ENCODE measurements at regions not wholly inside any gene's neighbourhood (a gene's known extent, or its start where the extent isn't known, plus 50 kb on each side); places are given as distances from the start of the nearest gene placed in this dataset.

DNA sequence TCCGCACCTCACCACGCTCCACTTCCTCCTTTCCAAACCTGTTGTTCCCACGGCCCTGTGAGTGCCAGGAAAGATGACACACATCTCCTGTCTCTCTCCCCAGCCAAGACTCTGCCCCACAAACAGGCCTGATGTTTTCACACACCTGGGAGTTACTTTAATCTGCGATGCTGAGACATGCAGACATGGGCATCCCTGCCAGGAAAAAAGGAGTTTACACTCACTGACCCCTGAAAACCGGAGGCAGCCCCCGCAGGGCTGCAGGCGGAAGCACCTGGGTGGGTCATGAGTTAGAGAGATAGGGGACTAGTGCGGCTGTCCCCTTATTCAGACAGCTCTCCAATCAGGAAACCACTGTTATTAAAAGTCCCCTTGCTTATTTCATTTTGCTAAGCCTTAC, 106.4 kb upstream of the CARD11 start:
- Histone ChIP-seq H3K4me1 (ENCODE audit: control insufficient read depth in 2 of 2, insufficient read depth in 2 of 2, low read length in 2 of 2) (no peaks in the 10 kb centered on the region), H3K36me3 (ENCODE audit: control insufficient read depth in 2 of 2, insufficient read depth in 2 of 2, low read length in 2 of 2) (no peaks in the 10 kb centered on the region), H3K4me3 (ENCODE audit: low read length in 2 of 2) (no peak overlapping the region), H3K27me3 (ENCODE audit: control insufficient read depth in 2 of 2, insufficient read depth in 2 of 2, low read length in 2 of 2) (no peaks in the 10 kb centered on the region), H3K27ac (ENCODE audit: low read depth in 2 of 2, low read length in 2 of 2) (no peak overlapping the region), H3K9ac (ENCODE audit: low read depth in 1 of 2, low read length in 2 of 2) (no peak overlapping the region), H3K9me3 (ENCODE audit: control insufficient read depth in 2 of 2, low read length in 2 of 2) (no peaks in the 10 kb centered on the region)

DNA sequence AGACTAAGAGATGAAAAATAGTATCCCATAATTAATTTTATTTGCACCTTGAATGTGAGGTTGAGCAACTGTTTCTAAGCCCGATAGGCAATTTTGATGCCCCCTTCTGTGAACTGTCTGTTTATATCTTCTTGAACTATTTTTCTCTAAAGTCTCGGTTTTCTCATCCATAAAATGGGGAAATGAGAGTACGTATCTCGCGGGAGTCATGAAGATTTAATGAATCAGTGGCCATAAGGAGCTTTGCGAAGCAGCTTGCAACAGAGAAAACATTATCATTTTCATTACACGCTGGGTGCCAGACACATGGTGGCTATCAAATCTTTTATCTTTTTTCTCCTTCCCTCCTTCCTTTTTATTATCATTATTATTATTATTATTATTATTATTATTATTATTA, 108.1 kb upstream of the CARD11 start:
- Histone ChIP-seq H3K36me3 (ENCODE audit: control insufficient read depth in 2 of 2, insufficient read depth in 2 of 2, low read length in 2 of 2) (no peaks in the 10 kb centered on the region), H3K4me3 (ENCODE audit: low read length in 2 of 2) (no peak overlapping the region), H3K9ac (ENCODE audit: low read depth in 1 of 2, low read length in 2 of 2) (no peak overlapping the region), H3K9me3 (ENCODE audit: control insufficient read depth in 2 of 2, low read length in 2 of 2) (no peaks in the 10 kb centered on the region), H3K27me3 (ENCODE audit: control insufficient read depth in 2 of 2, insufficient read depth in 2 of 2, low read length in 2 of 2) (no peaks in the 10 kb centered on the region), H3K27ac (ENCODE audit: low read depth in 2 of 2, low read length in 2 of 2) (no peak overlapping the region), H3K4me1 (ENCODE audit: control insufficient read depth in 2 of 2, insufficient read depth in 2 of 2, low read length in 2 of 2) (no peaks in the 10 kb centered on the region)

DNA sequence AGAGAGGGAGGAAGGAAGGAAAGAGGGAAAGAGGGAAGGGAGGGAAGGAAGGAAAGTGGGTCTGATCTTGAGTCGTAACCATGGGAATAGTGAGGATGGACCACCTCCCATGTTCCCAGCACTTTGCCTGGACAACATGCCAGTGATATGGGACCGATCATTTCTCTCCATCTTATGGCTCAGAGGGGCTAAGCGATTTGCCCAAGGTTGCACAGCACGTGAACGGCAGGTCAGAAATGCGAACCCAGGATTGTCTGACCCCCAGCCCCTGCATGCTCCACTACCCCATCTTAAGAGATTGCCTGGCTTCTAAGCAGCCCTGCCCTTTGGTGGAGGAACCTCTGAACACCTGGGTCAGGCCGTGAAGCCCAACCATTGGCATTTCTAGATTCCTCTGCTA, 109.0 kb upstream of the CARD11 start:
- no peak overlapping the region for H3K4me3 ChIP-seq (ENCODE audit: low read length in 2 of 2)
- no peak overlapping the region for H3K27ac ChIP-seq (ENCODE audit: low read depth in 2 of 2, low read length in 2 of 2)
- H3K4me1 ChIP-seq (ENCODE audit: control insufficient read depth in 2 of 2, insufficient read depth in 2 of 2, low read length in 2 of 2): no peaks in the 10 kb centered on the region
- H3K36me3 ChIP-seq (ENCODE audit: control insufficient read depth in 2 of 2, insufficient read depth in 2 of 2, low read length in 2 of 2): no peaks in the 10 kb centered on the region
- no peak overlapping the region for H3K9ac ChIP-seq (ENCODE audit: low read depth in 1 of 2, low read length in 2 of 2)
- no peaks in the 10 kb centered on the region for H3K27me3 ChIP-seq (ENCODE audit: control insufficient read depth in 2 of 2, insufficient read depth in 2 of 2, low read length in 2 of 2)
- no peaks in the 10 kb centered on the region for H3K9me3 ChIP-seq (ENCODE audit: control insufficient read depth in 2 of 2, low read length in 2 of 2)

DNA sequence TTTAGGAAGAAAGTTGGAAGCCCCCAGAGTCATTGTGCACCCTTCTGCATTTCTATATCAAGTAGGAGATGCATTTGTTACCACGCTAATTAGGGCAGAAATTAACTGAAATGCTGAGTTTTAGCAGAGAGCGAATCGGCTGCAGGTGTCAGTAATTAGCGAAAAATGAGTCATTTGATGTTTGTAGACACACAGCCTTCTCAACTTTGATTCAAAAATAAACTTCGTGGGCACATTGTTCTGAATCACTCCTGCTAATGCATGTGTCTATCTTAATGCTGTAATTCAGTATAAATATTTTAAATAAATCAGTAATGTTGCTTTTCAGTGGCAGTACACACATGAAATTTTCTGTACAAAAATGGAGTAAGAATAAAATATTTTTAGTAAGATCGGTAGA, 109.5 kb upstream of the CARD11 start:
- Histone ChIP-seq H3K36me3 (ENCODE audit: control insufficient read depth in 2 of 2, insufficient read depth in 2 of 2, low read length in 2 of 2) (no peaks in the 10 kb centered on the region), H3K27me3 (ENCODE audit: control insufficient read depth in 2 of 2, insufficient read depth in 2 of 2, low read length in 2 of 2) (no peaks in the 10 kb centered on the region)

DNA sequence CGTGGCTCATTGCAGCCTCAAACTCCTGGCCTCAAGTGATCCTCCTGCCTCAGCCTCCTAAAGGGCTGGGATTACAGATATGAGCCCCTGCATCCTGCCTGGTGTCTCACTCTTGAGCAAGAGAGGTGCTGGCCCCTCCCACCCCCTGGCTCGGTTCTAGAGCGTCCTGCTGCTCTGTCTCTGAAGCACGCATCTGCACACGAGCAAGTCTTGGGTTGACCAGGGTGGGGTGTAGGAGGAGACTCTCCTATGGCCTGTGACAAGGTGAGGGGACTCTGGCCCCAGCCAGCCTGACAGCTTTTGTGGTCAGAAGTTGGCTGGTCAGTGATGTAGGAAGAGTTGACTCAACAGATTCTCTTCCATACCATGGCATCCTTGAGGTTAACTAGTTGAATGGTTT, 110.7 kb upstream of the CARD11 start:
- Histone ChIP-seq H3K9ac (ENCODE audit: low read depth in 1 of 2, low read length in 2 of 2) (no peak overlapping the region), H3K4me1 (ENCODE audit: control insufficient read depth in 2 of 2, insufficient read depth in 2 of 2, low read length in 2 of 2) (no peaks in the 10 kb centered on the region), H3K4me3 (ENCODE audit: low read length in 2 of 2) (no peak overlapping the region), H3K9me3 (ENCODE audit: control insufficient read depth in 2 of 2, low read length in 2 of 2) (no peaks in the 10 kb centered on the region), H3K27me3 (ENCODE audit: control insufficient read depth in 2 of 2, insufficient read depth in 2 of 2, low read length in 2 of 2) (no peaks in the 10 kb centered on the region), H3K36me3 (ENCODE audit: control insufficient read depth in 2 of 2, insufficient read depth in 2 of 2, low read length in 2 of 2) (no peaks in the 10 kb centered on the region), H3K27ac (ENCODE audit: low read depth in 2 of 2, low read length in 2 of 2) (no peak overlapping the region)

More for the DNA sequence above, 109.5 kb upstream of the CARD11 start:
- H3K4me3 ChIP-seq (ENCODE audit: low read length in 2 of 2): no peak overlapping the region
- no peaks in the 10 kb centered on the region for H3K9me3 ChIP-seq (ENCODE audit: control insufficient read depth in 2 of 2, low read length in 2 of 2)
- H3K9ac ChIP-seq (ENCODE audit: low read depth in 1 of 2, low read length in 2 of 2): no peak overlapping the region
- H3K4me1 ChIP-seq (ENCODE audit: control insufficient read depth in 2 of 2, insufficient read depth in 2 of 2, low read length in 2 of 2): no peaks in the 10 kb centered on the region
- no peak overlapping the region for H3K27ac ChIP-seq (ENCODE audit: low read depth in 2 of 2, low read length in 2 of 2)

DNA sequence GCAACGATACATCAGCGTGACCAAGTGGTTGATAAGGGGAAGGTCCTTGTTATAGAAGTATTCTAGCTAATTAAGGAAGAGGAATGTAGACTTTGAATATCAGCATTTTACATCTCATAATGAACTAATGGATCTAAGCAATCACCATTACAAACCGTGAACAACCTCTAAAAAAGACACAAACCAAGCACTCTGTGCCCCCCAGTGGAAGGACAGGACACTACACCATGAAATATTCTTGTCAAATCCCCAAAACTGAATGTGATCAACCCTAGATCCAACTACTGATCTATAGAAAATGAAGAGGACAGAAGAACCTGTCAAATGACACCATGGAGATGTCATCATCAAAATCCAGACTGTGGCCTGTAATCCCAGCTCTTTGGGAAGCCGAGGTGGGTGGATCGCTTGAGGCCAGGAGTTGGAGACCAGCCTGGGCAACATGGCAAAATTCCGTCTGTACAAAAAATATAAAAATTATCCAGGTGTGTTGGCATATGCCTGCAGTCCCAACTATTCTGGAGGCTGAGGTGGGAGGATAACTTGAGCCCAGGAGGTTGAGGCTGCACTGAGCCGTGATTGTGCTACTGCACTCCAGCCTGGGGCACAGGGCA, 111.3 kb upstream of the CARD11 start:
- H3K27me3 ChIP-seq (ENCODE audit: control insufficient read depth in 2 of 2, insufficient read depth in 2 of 2, low read length in 2 of 2): no peaks in the 10 kb centered on the region
- no peak overlapping the region for H3K4me3 ChIP-seq (ENCODE audit: low read length in 2 of 2)
- no peak overlapping the region for H3K27ac ChIP-seq (ENCODE audit: low read depth in 2 of 2, low read length in 2 of 2)
- no peaks in the 10 kb centered on the region for H3K9me3 ChIP-seq (ENCODE audit: control insufficient read depth in 2 of 2, low read length in 2 of 2)
- no peak overlapping the region for H3K9ac ChIP-seq (ENCODE audit: low read depth in 1 of 2, low read length in 2 of 2)
- H3K4me1 ChIP-seq (ENCODE audit: control insufficient read depth in 2 of 2, insufficient read depth in 2 of 2, low read length in 2 of 2): no peaks in the 10 kb centered on the region
- no peaks in the 10 kb centered on the region for H3K36me3 ChIP-seq (ENCODE audit: control insufficient read depth in 2 of 2, insufficient read depth in 2 of 2, low read length in 2 of 2)

DNA sequence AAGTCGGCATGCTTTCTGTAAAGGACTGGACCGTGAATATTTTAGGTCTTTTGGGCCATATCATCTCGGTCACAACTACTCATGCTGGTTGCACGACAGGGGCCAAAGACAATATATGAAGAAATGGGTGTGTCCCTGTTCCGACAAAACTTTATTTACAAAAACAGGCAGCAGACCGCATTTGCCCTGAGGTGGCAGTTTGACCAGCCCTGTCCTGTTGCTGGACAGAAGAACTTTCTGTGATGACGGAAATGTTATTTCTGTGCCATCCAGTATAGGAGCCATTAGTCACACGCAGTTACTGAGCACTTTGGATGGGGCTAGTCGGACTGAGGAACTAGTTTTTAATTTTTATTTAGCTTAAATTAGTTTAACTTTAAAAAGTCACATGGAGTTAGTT, 112.8 kb upstream of the CARD11 start:
- Histone ChIP-seq H3K4me3 (ENCODE audit: low read length in 2 of 2) (no peak overlapping the region), H3K27ac (ENCODE audit: low read depth in 2 of 2, low read length in 2 of 2) (no peak overlapping the region), H3K9me3 (ENCODE audit: control insufficient read depth in 2 of 2, low read length in 2 of 2) (no peaks in the 10 kb centered on the region), H3K36me3 (ENCODE audit: control insufficient read depth in 2 of 2, insufficient read depth in 2 of 2, low read length in 2 of 2) (no peaks in the 10 kb centered on the region), H3K4me1 (ENCODE audit: control insufficient read depth in 2 of 2, insufficient read depth in 2 of 2, low read length in 2 of 2) (no peaks in the 10 kb centered on the region), H3K9ac (ENCODE audit: low read depth in 1 of 2, low read length in 2 of 2) (no peak overlapping the region), H3K27me3 (ENCODE audit: control insufficient read depth in 2 of 2, insufficient read depth in 2 of 2, low read length in 2 of 2) (no peaks in the 10 kb centered on the region)

DNA sequence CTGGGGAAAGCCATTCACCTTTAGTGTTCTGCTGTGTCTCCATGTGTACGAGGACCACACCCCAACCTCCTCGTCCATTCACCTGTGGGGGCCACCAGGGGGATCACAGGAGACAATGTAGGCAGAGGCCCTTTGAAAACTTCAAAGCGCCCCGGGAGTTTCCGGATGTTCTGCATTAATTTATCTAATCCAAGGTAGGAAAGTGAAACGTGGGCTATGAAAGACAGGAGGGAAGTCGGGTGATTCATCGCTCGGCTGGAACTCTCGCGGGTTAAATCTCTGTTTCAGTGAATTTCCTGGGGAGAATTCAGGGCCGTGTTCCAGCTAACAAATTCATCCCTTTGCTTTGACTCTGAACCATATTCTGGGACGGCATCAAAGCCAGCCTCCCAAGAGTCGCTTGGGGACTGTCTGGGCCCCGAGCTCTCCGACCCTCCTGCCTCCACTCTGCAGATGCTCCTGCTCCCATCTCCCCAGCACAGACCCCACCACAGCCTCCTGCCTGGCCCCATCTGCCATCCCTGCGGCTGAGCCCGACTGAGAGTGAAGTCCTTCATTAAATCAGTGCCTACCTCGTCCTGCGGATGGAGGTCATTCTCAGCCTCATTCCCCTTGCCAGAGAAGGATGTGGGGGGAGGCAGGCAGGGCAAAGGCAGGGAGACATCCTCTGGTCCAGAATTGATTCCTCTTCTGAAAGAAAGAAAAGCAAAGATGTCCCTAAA, 114.1 kb upstream of the CARD11 start:
- H3K4me3 ChIP-seq (ENCODE audit: low read length in 2 of 2): no peak overlapping the region
- H3K9me3 ChIP-seq (ENCODE audit: control insufficient read depth in 2 of 2, low read length in 2 of 2): no peaks in the 10 kb centered on the region
- H3K9ac ChIP-seq (ENCODE audit: low read depth in 1 of 2, low read length in 2 of 2): no peak overlapping the region
- no peaks in the 10 kb centered on the region for H3K36me3 ChIP-seq (ENCODE audit: control insufficient read depth in 2 of 2, insufficient read depth in 2 of 2, low read length in 2 of 2)
- no peaks in the 10 kb centered on the region for H3K27me3 ChIP-seq (ENCODE audit: control insufficient read depth in 2 of 2, insufficient read depth in 2 of 2, low read length in 2 of 2)
- no peaks in the 10 kb centered on the region for H3K4me1 ChIP-seq (ENCODE audit: control insufficient read depth in 2 of 2, insufficient read depth in 2 of 2, low read length in 2 of 2)
- no peak overlapping the region for H3K27ac ChIP-seq (ENCODE audit: low read depth in 2 of 2, low read length in 2 of 2)

DNA sequence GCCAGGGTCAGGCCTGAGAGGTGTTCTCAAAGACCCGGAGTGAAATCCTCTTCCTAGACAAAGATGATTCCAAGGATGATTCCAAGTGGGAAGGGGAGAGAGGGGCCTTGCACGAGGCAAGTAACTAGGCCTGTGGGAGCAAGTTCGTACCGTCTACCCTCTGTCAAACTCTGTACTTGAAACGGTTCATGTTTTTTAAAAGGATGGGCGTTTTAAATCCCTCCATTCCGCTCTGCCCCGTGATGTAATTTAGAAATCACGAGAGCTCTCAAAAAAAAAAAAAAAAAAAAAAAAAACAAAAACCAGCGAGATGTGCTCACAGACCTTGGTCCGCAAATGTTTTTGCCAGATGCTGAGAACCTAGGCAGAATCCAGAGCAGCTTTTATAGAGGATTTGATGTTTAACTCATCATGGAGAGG, 114.7 kb upstream of the CARD11 start:
- no peak overlapping the region for H3K27ac ChIP-seq (ENCODE audit: low read depth in 2 of 2, low read length in 2 of 2)
- H3K9me3 ChIP-seq (ENCODE audit: control insufficient read depth in 2 of 2, low read length in 2 of 2): no peaks in the 10 kb centered on the region
- H3K27me3 ChIP-seq (ENCODE audit: control insufficient read depth in 2 of 2, insufficient read depth in 2 of 2, low read length in 2 of 2): no peaks in the 10 kb centered on the region
- H3K36me3 ChIP-seq (ENCODE audit: control insufficient read depth in 2 of 2, insufficient read depth in 2 of 2, low read length in 2 of 2): no peaks in the 10 kb centered on the region
- no peak overlapping the region for H3K9ac ChIP-seq (ENCODE audit: low read depth in 1 of 2, low read length in 2 of 2)
- no peak overlapping the region for H3K4me3 ChIP-seq (ENCODE audit: low read length in 2 of 2)
- H3K4me1 ChIP-seq (ENCODE audit: control insufficient read depth in 2 of 2, insufficient read depth in 2 of 2, low read length in 2 of 2): no peaks in the 10 kb centered on the region

DNA sequence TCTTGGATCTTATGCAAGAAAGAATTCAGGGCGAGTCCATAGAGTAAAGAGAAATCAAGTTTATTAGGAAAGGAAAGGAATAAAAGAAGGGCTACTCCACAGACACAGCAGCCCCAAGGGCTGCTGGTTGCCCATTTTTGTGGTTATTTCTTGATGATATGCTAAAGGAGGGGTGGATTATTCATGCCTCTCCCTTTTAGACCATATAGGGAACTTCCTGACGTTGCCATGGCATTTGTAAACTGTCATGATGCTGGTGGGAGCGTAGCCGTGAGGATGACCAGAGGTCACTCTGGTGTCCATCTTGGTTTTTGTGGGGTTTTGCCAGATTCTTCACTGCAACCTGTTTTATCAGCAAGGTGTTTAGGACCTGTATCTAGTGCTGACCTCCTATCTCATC, 115.4 kb upstream of the CARD11 start:
- Histone ChIP-seq H3K9ac (ENCODE audit: low read depth in 1 of 2, low read length in 2 of 2) (no peak overlapping the region), H3K36me3 (ENCODE audit: control insufficient read depth in 2 of 2, insufficient read depth in 2 of 2, low read length in 2 of 2) (no peaks in the 10 kb centered on the region), H3K9me3 (ENCODE audit: control insufficient read depth in 2 of 2, low read length in 2 of 2) (no peaks in the 10 kb centered on the region), H3K4me3 (ENCODE audit: low read length in 2 of 2) (no peak overlapping the region), H3K27ac (ENCODE audit: low read depth in 2 of 2, low read length in 2 of 2) (no peak overlapping the region), H3K4me1 (ENCODE audit: control insufficient read depth in 2 of 2, insufficient read depth in 2 of 2, low read length in 2 of 2) (no peaks in the 10 kb centered on the region), H3K27me3 (ENCODE audit: control insufficient read depth in 2 of 2, insufficient read depth in 2 of 2, low read length in 2 of 2) (no peaks in the 10 kb centered on the region)

All from mucosa of rectum (tissue), 2 donors.